HepG2 (cell line): ENCODE measurements at regions not wholly inside any gene's neighbourhood (a gene's known extent, or its start where the extent isn't known, plus 50 kb on each side); places are given as distances from the start of the nearest gene placed in this dataset.

Source experiments
- ATAC-seq: fragments of 200-7000 bp; cut with Tn5 transposase; 3 replicates; pipeline ENCODE4 v1.9.1; 2020; ENCODE audit warnings: mild to moderate bottlenecking, moderate library complexity
- BruUV-seq: library from RNA; stranded (reverse); fragments of 400-500 nt; replicated peaks from 2 replicates; lab custom pipeline; 2021; lab: Mats Ljungman, UMichigan
- CTCF ChIA-PET: fragments of 300-600 bp; formaldehyde crosslinking; extraction: SDS; loops from one replicate; lab custom pipeline; 2021; ENCODE audit warnings: low total read pairs, inconsistent platforms, low intra/inter-chr PET ratio; lab: Yijun Ruan, JAX
- POLR2A ChIA-PET: fragments of 350-600 bp; sonication (Branson Sonifier 250); formaldehyde crosslinking; loops from one replicate; lab custom pipeline; 2020; ENCODE audit warnings: antibody characterized with exemption, inconsistent platforms; lab: Yijun Ruan, JAX
- DNase-seq: peaks from one replicate; pipeline ENCODE4 v3.0.0-alpha.2; 2015; ENCODE audit warnings: low spot score
- FAIRE-seq: peaks from 3 replicates; lab custom pipeline; 2011; peaks lifted over from hg19 to GRCh38; lab: Jason Lieb, UNC
- H2AFZ ChIP-seq: one replicate; pipeline ENCODE4 v1.6.1; 2011; ENCODE audit warnings: low read length, inconsistent platforms
- H3K27ac ChIP-seq: fragments of 300-600 bp; 3 replicates; pipeline ENCODE4 v1.8.0; 2011; ENCODE audit warnings: mixed run types, mild to moderate bottlenecking, mixed read lengths, low read length, inconsistent platforms; ENCODE audit not compliant: insufficient read depth; ENCODE audit errors: extremely low read length
- H3K27me3 ChIP-seq, 2 experiments: fragments of 200-600 bp in 1 of 2; 2 replicates in 1 of 2; 3 replicates in 1 of 2; pipeline versions ENCODE4 v1.6.0 to v1.8.0; 2011; ENCODE audit warnings: low read length in 2 of 2, mild to moderate bottlenecking in 2 of 2, moderate library complexity in 2 of 2, inconsistent platforms in 1 of 2; ENCODE audit not compliant: insufficient read depth in 2 of 2, control insufficient read depth in 1 of 2
- H3K36me3 ChIP-seq, 2 experiments: fragments of 200-600 bp in 1 of 2; replicated peaks in 1 of 2; 2 replicates in 1 of 2; 3 replicates in 1 of 2; pipeline versions ENCODE4 v1.5.1 to v1.8.0; 2011; ENCODE audit warnings: low read length in 2 of 2, inconsistent platforms in 1 of 2; ENCODE audit not compliant: insufficient read depth in 2 of 2, control insufficient read depth in 1 of 2
- H3K4me1 ChIP-seq: 2 replicates; pipeline ENCODE4 v1.5.1; 2012; ENCODE audit warnings: low read length, inconsistent platforms; ENCODE audit not compliant: insufficient read depth
- H3K4me2 ChIP-seq: 2 replicates; pipeline ENCODE4 v1.6.0; 2011; ENCODE audit warnings: low read depth, low read length, inconsistent platforms
- H3K4me3 ChIP-seq, 3 experiments: fragments of 200-600 bp in 1 of 3; sonication (generic), shearing (Covaris generic) in 1 of 3; replicated peaks in 1 of 3; 2 replicates each; pipeline ENCODE4 v1.5.1; 2011 to 2016; ENCODE audit warnings: low read length in 3 of 3, inconsistent platforms in 2 of 3, low read depth in 2 of 3, mild to moderate bottlenecking in 2 of 3, control low read depth in 1 of 3, mixed read lengths in 1 of 3; ENCODE audit not compliant: insufficient read depth in 1 of 3
- H3K79me2 ChIP-seq: one replicate; pipeline ENCODE4 v1.6.1; 2011; ENCODE audit warnings: low read length, inconsistent platforms; ENCODE audit not compliant: insufficient read depth
- H3K9ac ChIP-seq: 2 replicates; pipeline ENCODE4 v1.6.0; 2011; ENCODE audit warnings: mild to moderate bottlenecking, low read depth, low read length, inconsistent platforms; ENCODE audit not compliant: insufficient read depth
- H3K9me3 ChIP-seq: 2 replicates; pipeline ENCODE4 v1.5.1; 2012; ENCODE audit warnings: mild to moderate bottlenecking, low read length
- H4K20me1 ChIP-seq: 2 replicates; pipeline ENCODE4 v1.6.0; 2011; ENCODE audit warnings: inconsistent platforms, mild to moderate bottlenecking, low read length, moderate library complexity; ENCODE audit not compliant: insufficient read depth
- MAZ ChIP-seq, 2 experiments: sonication (generic) in 1 of 2; formaldehyde crosslinking in 1 of 2; IDR thresholded peaks; 2 replicates each; pipeline versions ENCODE4 v1.5.0 to v1.6.1; 2012 to 2020; ENCODE audit warnings: low read depth in 2 of 2, mild to moderate bottlenecking in 2 of 2, borderline replicate concordance in 1 of 2, improper control_type of control experiment in 1 of 2, low read length in 1 of 2, missing genetic modification reagents in 1 of 2, moderate library complexity in 1 of 2
- ZNF138 ChIP-seq: sonication (generic); formaldehyde crosslinking; IDR thresholded peaks from 2 replicates; pipeline ENCODE4 v1.5.0; 2020; ENCODE audit warnings: mild to moderate bottlenecking, low read depth, missing genetic modification reagents
- ZNF446 ChIP-seq: sonication (generic); formaldehyde crosslinking; IDR thresholded peaks from 2 replicates; pipeline ENCODE4 v1.5.0; 2020; ENCODE audit warnings: mild to moderate bottlenecking, missing genetic modification reagents
- WGBS: methylation state at CpG from one replicate; pipeline ENCODE4 v1.1.6; 2017; ENCODE audit warnings: low lambda C conversion rate; 5-methylcytosine and 5-hydroxymethylcytosine counted together
- in situ Hi-C: cut with HindIII; loops from 2 replicates; pipeline ENCODE4 v1.10.0; 2017; ENCODE audit warnings: low pct_unique_long_range_greater_than_20kb; ENCODE audit not compliant: extremely low pct_ligation_motif_present
- intact Hi-C: fragments of 100-400 bp; cut with micrococcal nuclease; formaldehyde crosslinking; loops from one replicate; pipeline ENCODE4 v1.10.0; 2022; ENCODE audit not compliant: unreplicated experiment
- TF ChIP-seq, protein P1 (sequence below): sonication (generic); formaldehyde crosslinking; IDR thresholded peaks from 2 replicates; pipeline ENCODE4 v1.4.0; 2020; ENCODE audit warnings: missing genetic modification reagents, borderline replicate concordance
- TF ChIP-seq, protein P2 (sequence below): sonication (generic); formaldehyde crosslinking; IDR thresholded peaks from 2 replicates; pipeline ENCODE4 v1.4.0; 2020; ENCODE audit warnings: missing genetic modification reagents, borderline replicate concordance
- TF ChIP-seq, protein P3 (sequence below): sonication (generic); formaldehyde crosslinking; IDR thresholded peaks from 2 replicates; pipeline ENCODE4 v1.8.0; 2022; ENCODE audit warnings: missing genetic modification reagents, low read depth, mild to moderate bottlenecking, borderline replicate concordance
- TF ChIP-seq, protein P4 (sequence below): sonication (generic); formaldehyde crosslinking; IDR thresholded peaks from 2 replicates; pipeline ENCODE4 v1.5.0; 2020; ENCODE audit warnings: missing genetic modification reagents, mild to moderate bottlenecking, borderline replicate concordance
- TF ChIP-seq, protein P5 (sequence below): sonication (generic); formaldehyde crosslinking; conservative IDR thresholded peaks from 2 replicates; pipeline ENCODE4 v1.5.0; 2020; ENCODE audit warnings: missing genetic modification reagents
- TF ChIP-seq, protein P6 (sequence below): sonication (generic); formaldehyde crosslinking; IDR thresholded peaks from 2 replicates; pipeline ENCODE4 v1.5.0; 2020; ENCODE audit warnings: missing genetic modification reagents, mild to moderate bottlenecking, borderline replicate concordance

DNA sequence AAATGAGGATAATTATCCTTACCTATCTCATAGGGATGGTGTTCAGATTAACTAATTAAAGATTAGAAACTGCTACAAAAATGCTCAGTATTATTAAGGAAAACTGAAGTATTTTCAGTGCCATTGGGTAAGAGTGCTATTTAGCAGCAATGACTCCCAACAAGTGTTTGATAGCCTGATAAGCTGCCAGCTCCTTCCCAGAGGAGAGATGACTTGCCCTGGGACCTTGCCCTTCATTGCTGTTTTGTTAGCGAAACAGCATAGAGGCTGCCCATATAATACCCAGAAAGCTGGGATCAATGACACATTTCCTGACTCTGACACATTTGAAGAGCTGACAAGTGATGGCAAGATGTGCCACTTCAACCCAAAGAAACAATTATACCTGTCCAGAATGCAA is 592.2 kb downstream of the ADGRL2 start (continued):
- TF ChIP-seq, protein P1, sequence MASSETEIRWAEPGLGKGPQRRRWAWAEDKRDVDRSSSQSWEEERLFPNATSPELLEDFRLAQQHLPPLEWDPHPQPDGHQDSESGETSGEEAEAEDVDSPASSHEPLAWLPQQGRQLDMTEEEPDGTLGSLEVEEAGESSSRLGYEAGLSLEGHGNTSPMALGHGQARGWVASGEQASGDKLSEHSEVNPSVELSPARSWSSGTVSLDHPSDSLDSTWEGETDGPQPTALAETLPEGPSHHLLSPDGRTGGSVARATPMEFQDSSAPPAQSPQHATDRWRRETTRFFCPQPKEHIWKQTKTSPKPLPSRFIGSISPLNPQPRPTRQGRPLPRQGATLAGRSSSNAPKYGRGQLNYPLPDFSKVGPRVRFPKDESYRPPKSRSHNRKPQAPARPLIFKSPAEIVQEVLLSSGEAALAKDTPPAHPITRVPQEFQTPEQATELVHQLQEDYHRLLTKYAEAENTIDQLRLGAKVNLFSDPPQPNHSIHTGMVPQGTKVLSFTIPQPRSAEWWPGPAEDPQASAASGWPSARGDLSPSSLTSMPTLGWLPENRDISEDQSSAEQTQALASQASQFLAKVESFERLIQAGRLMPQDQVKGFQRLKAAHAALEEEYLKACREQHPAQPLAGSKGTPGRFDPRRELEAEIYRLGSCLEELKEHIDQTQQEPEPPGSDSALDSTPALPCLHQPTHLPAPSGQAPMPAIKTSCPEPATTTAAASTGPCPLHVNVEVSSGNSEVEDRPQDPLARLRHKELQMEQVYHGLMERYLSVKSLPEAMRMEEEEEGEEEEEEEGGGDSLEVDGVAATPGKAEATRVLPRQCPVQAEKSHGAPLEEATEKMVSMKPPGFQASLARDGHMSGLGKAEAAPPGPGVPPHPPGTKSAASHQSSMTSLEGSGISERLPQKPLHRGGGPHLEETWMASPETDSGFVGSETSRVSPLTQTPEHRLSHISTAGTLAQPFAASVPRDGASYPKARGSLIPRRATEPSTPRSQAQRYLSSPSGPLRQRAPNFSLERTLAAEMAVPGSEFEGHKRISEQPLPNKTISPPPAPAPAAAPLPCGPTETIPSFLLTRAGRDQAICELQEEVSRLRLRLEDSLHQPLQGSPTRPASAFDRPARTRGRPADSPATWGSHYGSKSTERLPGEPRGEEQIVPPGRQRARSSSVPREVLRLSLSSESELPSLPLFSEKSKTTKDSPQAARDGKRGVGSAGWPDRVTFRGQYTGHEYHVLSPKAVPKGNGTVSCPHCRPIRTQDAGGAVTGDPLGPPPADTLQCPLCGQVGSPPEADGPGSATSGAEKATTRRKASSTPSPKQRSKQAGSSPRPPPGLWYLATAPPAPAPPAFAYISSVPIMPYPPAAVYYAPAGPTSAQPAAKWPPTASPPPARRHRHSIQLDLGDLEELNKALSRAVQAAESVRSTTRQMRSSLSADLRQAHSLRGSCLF, result no peak
- TF ChIP-seq, protein P2, sequence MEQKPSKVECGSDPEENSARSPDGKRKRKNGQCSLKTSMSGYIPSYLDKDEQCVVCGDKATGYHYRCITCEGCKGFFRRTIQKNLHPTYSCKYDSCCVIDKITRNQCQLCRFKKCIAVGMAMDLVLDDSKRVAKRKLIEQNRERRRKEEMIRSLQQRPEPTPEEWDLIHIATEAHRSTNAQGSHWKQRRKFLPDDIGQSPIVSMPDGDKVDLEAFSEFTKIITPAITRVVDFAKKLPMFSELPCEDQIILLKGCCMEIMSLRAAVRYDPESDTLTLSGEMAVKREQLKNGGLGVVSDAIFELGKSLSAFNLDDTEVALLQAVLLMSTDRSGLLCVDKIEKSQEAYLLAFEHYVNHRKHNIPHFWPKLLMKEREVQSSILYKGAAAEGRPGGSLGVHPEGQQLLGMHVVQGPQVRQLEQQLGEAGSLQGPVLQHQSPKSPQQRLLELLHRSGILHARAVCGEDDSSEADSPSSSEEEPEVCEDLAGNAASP (CRISPR knock-in tag), result no peak
- TF ChIP-seq, protein P3, sequence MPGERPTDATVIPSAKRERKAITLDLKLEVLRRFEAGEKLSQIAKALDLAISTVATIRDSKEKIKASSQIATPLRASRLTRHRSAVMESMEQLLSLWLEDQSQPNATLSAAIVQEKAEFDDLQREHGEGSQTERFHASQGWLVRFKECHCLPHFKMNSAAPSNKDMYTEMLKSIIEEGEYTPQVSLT, result no peak

DNA sequence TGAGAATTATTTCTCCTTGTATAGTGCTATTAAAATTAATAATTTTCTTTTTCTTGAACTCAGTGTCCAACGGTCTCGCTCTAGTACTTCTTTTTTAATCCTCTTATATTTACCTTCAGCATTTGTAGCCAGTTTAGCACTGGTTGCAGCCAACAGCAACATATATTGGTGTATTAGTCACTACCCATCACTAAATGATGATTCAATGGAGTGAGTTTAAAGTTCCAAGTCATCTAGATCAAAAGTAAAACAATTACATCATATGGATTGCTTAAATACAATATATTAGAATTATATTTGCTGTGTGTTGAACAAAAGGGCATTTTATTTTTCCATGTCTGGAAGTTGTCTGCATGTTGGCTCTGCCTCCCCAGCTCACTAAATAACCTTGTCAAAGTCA is 591.8 kb downstream of the ADGRL2 start:
- H3K4me3 ChIP-seq, result no peak overlapping the region
- H3K27ac ChIP-seq, result no peak overlapping the region
- ChIA-PET CTCF (no interaction called here), POLR2A (no interaction called here)
- no peaks in the 10 kb centered on the region for H3K27me3 ChIP-seq
- no peak overlapping the region for H3K9ac ChIP-seq
- no peaks in the 10 kb centered on the region for H3K36me3 ChIP-seq
- H4K20me1 ChIP-seq, result no peaks in the 10 kb centered on the region
- FAIRE-seq, result no peak
- H3K4me1 ChIP-seq, result no peaks in the 10 kb centered on the region
- intact Hi-C loops, result no loop called here
- no peak overlapping the region for H2AFZ ChIP-seq
- H3K79me2 ChIP-seq, result no peaks in the 10 kb centered on the region
- no peak for ATAC-seq
- H3K4me2 ChIP-seq, result no peak overlapping the region
- BruUV-seq, result no TSS peak
- DNase-seq, result no peak
- in situ Hi-C loops, result no loop called here
- WGBS, result 6% methylated on average over 2 of the region's 2 CpGs
- no peak for TF ChIP-seq MAZ (IDR thresholded peaks at IDR 0.05; ENCODE audit: borderline replicate concordance, low read depth, low read length)
- TF ChIP-seq MAZ (CRISPR knock-in tag; IDR thresholded peaks at IDR 0.05; ENCODE audit: low read depth), result no peak
- TF ChIP-seq ZNF138 (CRISPR knock-in tag), result no peak
- TF ChIP-seq, protein P4, sequence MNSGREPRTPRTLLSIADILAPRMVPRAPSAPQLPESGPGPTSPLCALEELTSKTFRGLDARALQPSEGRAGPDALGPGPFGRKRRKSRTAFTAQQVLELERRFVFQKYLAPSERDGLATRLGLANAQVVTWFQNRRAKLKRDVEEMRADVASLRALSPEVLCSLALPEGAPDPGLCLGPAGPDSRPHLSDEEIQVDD, result no peak
- TF ChIP-seq, protein P5, sequence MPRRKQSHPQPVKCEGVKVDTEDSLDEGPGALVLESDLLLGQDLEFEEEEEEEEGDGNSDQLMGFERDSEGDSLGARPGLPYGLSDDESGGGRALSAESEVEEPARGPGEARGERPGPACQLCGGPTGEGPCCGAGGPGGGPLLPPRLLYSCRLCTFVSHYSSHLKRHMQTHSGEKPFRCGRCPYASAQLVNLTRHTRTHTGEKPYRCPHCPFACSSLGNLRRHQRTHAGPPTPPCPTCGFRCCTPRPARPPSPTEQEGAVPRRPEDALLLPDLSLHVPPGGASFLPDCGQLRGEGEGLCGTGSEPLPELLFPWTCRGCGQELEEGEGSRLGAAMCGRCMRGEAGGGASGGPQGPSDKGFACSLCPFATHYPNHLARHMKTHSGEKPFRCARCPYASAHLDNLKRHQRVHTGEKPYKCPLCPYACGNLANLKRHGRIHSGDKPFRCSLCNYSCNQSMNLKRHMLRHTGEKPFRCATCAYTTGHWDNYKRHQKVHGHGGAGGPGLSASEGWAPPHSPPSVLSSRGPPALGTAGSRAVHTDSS (CRISPR knock-in tag), result no peak
- no peak for TF ChIP-seq ZNF446 (CRISPR knock-in tag)
- TF ChIP-seq, protein P6, sequence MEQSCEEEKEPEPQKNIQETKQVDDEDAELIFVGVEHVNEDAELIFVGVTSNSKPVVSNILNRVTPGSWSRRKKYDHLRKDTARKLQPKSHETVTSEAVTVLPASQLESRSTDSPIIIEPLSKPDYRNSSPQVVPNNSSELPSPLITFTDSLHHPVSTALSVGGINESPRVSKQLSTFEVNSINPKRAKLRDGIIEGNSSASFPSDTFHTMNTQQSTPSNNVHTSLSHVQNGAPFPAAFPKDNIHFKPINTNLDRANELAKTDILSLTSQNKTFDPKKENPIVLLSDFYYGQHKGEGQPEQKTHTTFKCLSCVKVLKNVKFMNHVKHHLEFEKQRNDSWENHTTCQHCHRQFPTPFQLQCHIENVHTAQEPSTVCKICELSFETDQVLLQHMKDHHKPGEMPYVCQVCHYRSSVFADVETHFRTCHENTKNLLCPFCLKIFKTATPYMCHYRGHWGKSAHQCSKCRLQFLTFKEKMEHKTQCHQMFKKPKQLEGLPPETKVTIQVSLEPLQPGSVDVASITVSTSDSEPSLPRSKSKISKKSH (CRISPR knock-in tag), result no peak
- peaks cover 76% of the 10 kb centered on the region for H3K9me3 ChIP-seq
